HepG2 (cell line): ENCODE measurements at regions not wholly inside any gene's neighbourhood (a gene's known extent, or its start where the extent isn't known, plus 50 kb on each side); places are given as distances from the start of the nearest gene placed in this dataset.

Experiments
- CEBPB ChIP-seq: IDR thresholded peaks from 2 replicates; pipeline ENCODE4 v1.6.1; 2011; ENCODE audit warnings: low read depth, low read length, improper control_type of control experiment, borderline replicate concordance
- CTCF ChIP-seq: sonication (generic); formaldehyde crosslinking; IDR thresholded peaks from 2 replicates; pipeline ENCODE4 v1.5.0; 2020; ENCODE audit warnings: mild to moderate bottlenecking, missing genetic modification reagents, moderate library complexity
- EP300 ChIP-seq, 3 experiments: sonication (generic) in 1 of 3; formaldehyde crosslinking in 1 of 3; IDR thresholded peaks; 2 replicates each; pipeline versions ENCODE4 v1.5.1 to v1.6.1; 2011 to 2020; ENCODE audit warnings: low read depth in 2 of 3, low read length in 2 of 3, borderline replicate concordance in 1 of 3, improper control_type of control experiment in 1 of 3, mild to moderate bottlenecking in 1 of 3, missing genetic modification reagents in 1 of 3, moderate library complexity in 1 of 3
- MBD4 ChIP-seq: IDR thresholded peaks from 2 replicates; pipeline ENCODE4 v1.6.1; 2012; ENCODE audit warnings: low read length, inconsistent platforms, borderline replicate concordance
- MEIS2 ChIP-seq: sonication (generic); formaldehyde crosslinking; IDR thresholded peaks from 2 replicates; pipeline ENCODE4 v1.9.0; 2021; ENCODE audit warnings: mild to moderate bottlenecking, missing genetic modification reagents
- REST ChIP-seq, 2 experiments: IDR thresholded peaks; 2 replicates each; pipeline ENCODE4 v1.6.1; 2011 to 2012; ENCODE audit warnings: low read length in 2 of 2, borderline replicate concordance in 1 of 2, low read depth in 1 of 2, mild to moderate bottlenecking in 1 of 2, moderate library complexity in 1 of 2
- RFX5 ChIP-seq: IDR thresholded peaks from 2 replicates; pipeline ENCODE4 v1.6.1; 2011; ENCODE audit warnings: low read depth, low read length, improper control_type of control experiment
- SP4 ChIP-seq: sonication (generic); formaldehyde crosslinking; IDR thresholded peaks from 2 replicates; pipeline ENCODE4 v1.8.1; 2023; ENCODE audit warnings: mild to moderate bottlenecking, missing genetic modification reagents
- TBP ChIP-seq: sonication (generic); formaldehyde crosslinking; IDR thresholded peaks from 2 replicates; pipeline ENCODE4 v1.5.0; 2020; ENCODE audit warnings: missing genetic modification reagents
- ZSCAN9 ChIP-seq: IDR thresholded peaks from 2 replicates; pipeline ENCODE4 v1.6.1; 2016; ENCODE audit warnings: borderline replicate concordance

DNA sequence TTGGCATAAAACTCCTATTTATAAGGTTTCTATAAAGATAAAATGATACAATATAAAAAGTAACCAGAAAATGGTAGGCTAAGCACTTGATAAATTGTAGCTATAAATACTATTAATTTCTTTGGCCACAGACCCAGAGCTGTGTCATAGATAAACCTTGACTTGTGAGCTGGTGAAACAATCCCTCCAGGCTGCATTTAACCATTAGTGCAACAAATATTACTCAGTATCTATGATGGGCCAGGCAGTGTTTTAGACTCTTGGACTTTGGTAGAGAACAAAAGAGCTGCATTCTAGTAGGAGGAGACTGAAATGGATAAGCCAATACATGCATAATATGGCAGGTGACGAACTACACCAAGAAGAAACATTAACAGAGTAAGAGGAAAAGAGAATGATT is 178.1 kb downstream of the BTG1 start:
- TF ChIP-seq CTCF (CRISPR knock-in tag) (no peak), EP300 (IDR thresholded peaks at IDR 0.05; ENCODE audit: low read depth in 2 of 2, low read length in 2 of 2) (no peak), EP300 (CRISPR knock-in tag; IDR thresholded peaks at IDR 0.05; ENCODE audit: borderline replicate concordance) (no peak), MEIS2 (no peak), MBD4 (no peak), CEBPB (no peak), RFX5 (no peak), TBP (CRISPR knock-in tag) (no peak), SP4 (CRISPR knock-in tag) (no peak), ZSCAN9 (CRISPR knock-in tag) (no peak), REST (IDR thresholded peaks at IDR 0.05; ENCODE audit: borderline replicate concordance in 1 of 2, low read depth in 1 of 2, low read length in 2 of 2) (no peak)
